Spleen (tissue), 11 donors: ENCODE measurements at regions not wholly inside any gene's neighbourhood (a gene's known extent, or its start where the extent isn't known, plus 50 kb on each side); places are given as distances from the start of the nearest gene placed in this dataset.
A peak's percentile ranks its signal among the peaks of the same experiment; 100 is the strongest.

ENCODE experiments used
- DNase-seq: peaks from one replicate; pipeline ENCODE4 v3.0.0-alpha.2; 2020
- H3K27ac ChIP-seq, 8 donors: fragments of 200-600 bp; sonication (generic) in 7 of 8; 1 replicate in 4 of 8; 2 replicates in 4 of 8; pipeline versions ENCODE4 v1.5.0 to v1.8.0; 2016 to 2021; ENCODE audit warnings: inconsistent platforms in 4 of 8, mild to moderate bottlenecking in 4 of 8, moderate library complexity in 1 of 8
- H3K27me3 ChIP-seq, 7 donors: fragments of 200-600 bp; sonication (generic) in 6 of 7; replicated peaks in 1 of 7; 1 replicate in 4 of 7; 2 replicates in 3 of 7; pipeline versions ENCODE4 v1.5.0 to v1.8.0; 2016 to 2021; ENCODE audit warnings: inconsistent platforms in 3 of 7, mild to moderate bottlenecking in 1 of 7
- H3K36me3 ChIP-seq, 6 donors: fragments of 200-600 bp; sonication (generic) in 5 of 6; 1 replicate in 4 of 6; 2 replicates in 2 of 6; pipeline versions ENCODE4 v1.5.0 to v1.8.0; 2016 to 2021; ENCODE audit warnings: inconsistent platforms in 2 of 6
- H3K4me1 ChIP-seq, 6 donors: fragments of 200-600 bp; sonication (generic) in 5 of 6; 1 replicate in 3 of 6; 2 replicates in 3 of 6; pipeline versions ENCODE4 v1.5.0 to v1.8.0; 2016 to 2021; ENCODE audit warnings: inconsistent platforms in 3 of 6
- H3K4me3 ChIP-seq, 8 donors: fragments of 200-600 bp; sonication (generic) in 7 of 8; 1 replicate in 4 of 8; 2 replicates in 4 of 8; pipeline versions ENCODE4 v1.5.0 to v1.8.0; 2016 to 2021; ENCODE audit warnings: inconsistent platforms in 4 of 8, mild to moderate bottlenecking in 4 of 8, moderate library complexity in 2 of 8
- H3K9me3 ChIP-seq, 8 donors: fragments of 200-600 bp; sonication (generic) in 7 of 8; 1 replicate in 4 of 8; 2 replicates in 4 of 8; pipeline versions ENCODE4 v1.5.0 to v1.8.0; 2016 to 2021; ENCODE audit warnings: inconsistent platforms in 4 of 8
- POLR2A ChIP-seq, 3 donors: fragments of 450-650 bp; IDR thresholded peaks; one replicate each; pipeline ENCODE4 v1.5.1; 2017; ENCODE audit warnings: antibody characterized with exemption in 3 of 3, mild to moderate bottlenecking in 1 of 3
- POLR2AphosphoS5 ChIP-seq, 3 donors: sonication (generic); formaldehyde crosslinking; IDR thresholded peaks; one replicate each; pipeline ENCODE4 v1.5.1; 2017; ENCODE audit warnings: antibody characterized with exemption in 3 of 3
- WGBS, 5 donors: extraction: QIAGEN DNeasy Blood & Tissue Kit in 3 of 5; methylation state at CpG; one replicate each; pipeline versions ENCODE4 v1.1.5 to v1.1.7; 2013 to 2018; 5-methylcytosine and 5-hydroxymethylcytosine counted together
- intact Hi-C: fragments of 100-400 bp; cut with DNase I; formaldehyde crosslinking; loops from one replicate; pipeline ENCODE4 v1.15.0; 2023; ENCODE audit warnings: low total_unique reads
- TF ChIP-seq, protein P1 (sequence below), 11 experiments: fragments of 200-600 bp in 7 of 11; fragments of 450-650 bp in 4 of 11; sonication (generic) in 4 of 11; IDR thresholded peaks in 8 of 11; conservative IDR thresholded peaks in 3 of 11; 1 replicate in 7 of 11; 2 replicates in 4 of 11; pipeline versions ENCODE4 v1.4.0 to v1.8.0; 2016 to 2021; ENCODE audit warnings: antibody characterized with exemption in 11 of 11, inconsistent platforms in 4 of 11, mild to moderate bottlenecking in 1 of 11
- donor health status: healthy with polysubstance abuse.
- donor health status: DM: no; HTN: no; CAD: no; lungs with moderate emphysema.
- donor health status: DM: no; HTN: no; CAD: no.
- donor health status: Bipolar disorder and iron deficiency.
- donor health status: healthy.
- donor health status: DM: no; HTN: no; CAD: no.
- donor health status: DM: yes; HTN: yes; CAD: no.

DNA sequence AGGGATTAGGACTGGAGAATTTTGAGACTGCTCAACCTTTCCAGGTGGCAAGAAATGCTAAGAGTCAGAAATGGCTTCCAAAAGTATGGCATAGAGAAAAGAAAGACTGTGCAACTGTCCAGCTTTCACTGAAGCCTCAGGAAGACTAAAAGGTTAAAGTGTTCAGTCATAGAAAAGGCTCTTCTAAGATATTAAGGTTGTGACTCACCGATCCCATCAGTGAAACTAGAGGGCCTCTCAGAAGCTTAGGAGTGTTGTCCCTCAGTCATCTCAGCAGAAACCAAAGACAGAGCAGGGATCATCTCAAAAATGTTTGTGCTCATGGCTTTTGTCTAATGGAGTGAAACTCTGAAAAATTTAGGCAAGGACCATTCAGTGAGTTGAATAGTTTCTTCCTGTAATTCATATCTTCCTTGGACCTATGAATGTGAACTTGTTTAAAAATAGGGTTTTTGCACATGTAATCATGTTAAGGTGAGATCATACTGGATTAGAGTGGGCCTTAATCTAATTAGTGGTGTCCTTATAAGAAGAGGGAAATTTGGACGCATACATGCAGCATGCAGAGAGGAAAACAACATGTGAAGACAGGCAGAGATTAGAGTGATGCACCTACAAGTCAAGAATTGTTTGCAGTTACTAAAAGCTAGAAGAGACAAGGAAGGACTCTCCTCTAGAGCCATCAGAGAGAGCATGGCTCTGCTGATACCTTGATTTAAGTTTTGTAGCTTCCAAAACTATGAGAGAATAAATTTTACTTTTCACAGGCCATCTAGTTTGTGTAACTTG lies 71.3 kb downstream of the RPE65 start:
- intact Hi-C loops = no loop called here
- Histone ChIP-seq H3K27me3 (no peaks in the 10 kb centered on the region), H3K27ac (peak overlapping the region in 2 of 8 donors; percentile 41 to 45), H3K4me1 (peaks cover 0 to 4% (median 0%) of the 10 kb centered on the region in 6 donors), H3K36me3 (no peaks in the 10 kb centered on the region), H3K9me3 (no peaks in the 10 kb centered on the region), H3K4me3 (no peak overlapping the region)
- no peak for DNase-seq
- TF ChIP-seq POLR2A (IDR thresholded peaks at IDR 0.05) (no peak), POLR2AphosphoS5 (IDR thresholded peaks at IDR 0.05) (no peak)
- TF ChIP-seq, protein P1, sequence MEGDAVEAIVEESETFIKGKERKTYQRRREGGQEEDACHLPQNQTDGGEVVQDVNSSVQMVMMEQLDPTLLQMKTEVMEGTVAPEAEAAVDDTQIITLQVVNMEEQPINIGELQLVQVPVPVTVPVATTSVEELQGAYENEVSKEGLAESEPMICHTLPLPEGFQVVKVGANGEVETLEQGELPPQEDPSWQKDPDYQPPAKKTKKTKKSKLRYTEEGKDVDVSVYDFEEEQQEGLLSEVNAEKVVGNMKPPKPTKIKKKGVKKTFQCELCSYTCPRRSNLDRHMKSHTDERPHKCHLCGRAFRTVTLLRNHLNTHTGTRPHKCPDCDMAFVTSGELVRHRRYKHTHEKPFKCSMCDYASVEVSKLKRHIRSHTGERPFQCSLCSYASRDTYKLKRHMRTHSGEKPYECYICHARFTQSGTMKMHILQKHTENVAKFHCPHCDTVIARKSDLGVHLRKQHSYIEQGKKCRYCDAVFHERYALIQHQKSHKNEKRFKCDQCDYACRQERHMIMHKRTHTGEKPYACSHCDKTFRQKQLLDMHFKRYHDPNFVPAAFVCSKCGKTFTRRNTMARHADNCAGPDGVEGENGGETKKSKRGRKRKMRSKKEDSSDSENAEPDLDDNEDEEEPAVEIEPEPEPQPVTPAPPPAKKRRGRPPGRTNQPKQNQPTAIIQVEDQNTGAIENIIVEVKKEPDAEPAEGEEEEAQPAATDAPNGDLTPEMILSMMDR (IDR thresholded peaks at IDR 0.05 in 8 of 11, conservative IDR thresholded peaks at IDR 0.05 in 3 of 11) = no peak
- WGBS, 5 donors = 80 to 94% (median 86%) methylated on average over 2 of the region's 2 CpGs

DNA sequence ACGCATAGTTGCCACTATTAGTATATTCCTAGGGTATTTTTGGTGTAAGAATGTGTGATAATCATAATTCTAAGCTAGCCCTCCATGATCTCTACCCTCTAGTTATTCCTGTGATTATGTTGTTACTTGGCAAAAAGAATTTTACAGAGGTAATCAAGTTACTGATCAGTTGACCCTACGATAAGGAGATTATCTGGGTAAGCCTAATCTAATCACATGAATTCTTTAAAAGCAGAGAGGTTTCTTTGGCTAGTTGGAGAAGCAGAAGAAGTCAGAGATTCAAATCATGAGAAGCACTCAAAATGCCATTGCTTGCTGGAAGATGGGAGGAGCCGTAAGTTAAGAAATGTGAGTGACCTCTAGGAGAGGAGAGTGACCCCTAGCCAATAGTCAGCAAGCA lies 72.7 kb downstream of the RPE65 start:
- no peaks in the 10 kb centered on the region for H3K9me3 ChIP-seq
- TF ChIP-seq, protein P1 (IDR thresholded peaks at IDR 0.05 in 8 of 11, conservative IDR thresholded peaks at IDR 0.05 in 3 of 11) = no peak
- TF ChIP-seq POLR2A (IDR thresholded peaks at IDR 0.05) = no peak
- no peak for TF ChIP-seq POLR2AphosphoS5 (IDR thresholded peaks at IDR 0.05)
- intact Hi-C loops = no loop called here
- no peaks in the 10 kb centered on the region for H3K36me3 ChIP-seq
- H3K27ac ChIP-seq = peak overlapping the region in 4 of 8 donors; percentile 26 to 45 (median 43)
- no peak for DNase-seq
- H3K27me3 ChIP-seq = no peaks in the 10 kb centered on the region
- H3K4me3 ChIP-seq = no peak overlapping the region
- WGBS, 5 donors = 80 to 92% (median 85%) methylated on average over 3 of the region's 3 CpGs
- peaks cover 0 to 4% (median 0%) of the 10 kb centered on the region in 6 donors for H3K4me1 ChIP-seq

DNA sequence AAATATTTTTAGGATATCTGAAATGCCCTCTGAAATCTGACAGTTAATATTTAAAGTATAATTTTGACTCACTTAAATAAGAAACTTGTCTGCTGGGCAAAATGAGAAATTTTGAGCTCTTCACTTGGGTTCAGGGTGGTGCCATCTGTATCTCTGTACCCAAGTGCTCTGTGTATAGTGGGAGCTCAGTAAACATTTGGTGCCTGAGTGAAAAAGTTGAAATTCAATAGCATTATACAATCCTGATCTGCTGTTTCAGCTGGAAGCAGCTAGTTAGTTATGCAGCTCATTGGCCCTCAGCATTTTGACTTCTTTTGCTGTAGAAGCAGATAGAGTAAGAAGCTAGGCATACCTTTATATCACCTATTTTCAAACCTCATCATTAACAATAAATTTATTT lies 73.3 kb downstream of the RPE65 start:
- no peaks in the 10 kb centered on the region for H3K27me3 ChIP-seq
- H3K36me3 ChIP-seq = no peaks in the 10 kb centered on the region
- no peaks in the 10 kb centered on the region for H3K9me3 ChIP-seq
- intact Hi-C loops = no loop called here
- no peak overlapping the region for H3K4me3 ChIP-seq
- H3K27ac ChIP-seq = peak overlapping the region in 3 of 8 donors; percentile 6 to 45 (median 41)
- DNase-seq = no peak
- TF ChIP-seq POLR2A (IDR thresholded peaks at IDR 0.05) = no peak
- TF ChIP-seq, protein P1 (IDR thresholded peaks at IDR 0.05 in 8 of 11, conservative IDR thresholded peaks at IDR 0.05 in 3 of 11) = no peak
- TF ChIP-seq POLR2AphosphoS5 (IDR thresholded peaks at IDR 0.05) = no peak
- H3K4me1 ChIP-seq = peaks cover 0 to 4% (median 0%) of the 10 kb centered on the region in 6 donors

DNA sequence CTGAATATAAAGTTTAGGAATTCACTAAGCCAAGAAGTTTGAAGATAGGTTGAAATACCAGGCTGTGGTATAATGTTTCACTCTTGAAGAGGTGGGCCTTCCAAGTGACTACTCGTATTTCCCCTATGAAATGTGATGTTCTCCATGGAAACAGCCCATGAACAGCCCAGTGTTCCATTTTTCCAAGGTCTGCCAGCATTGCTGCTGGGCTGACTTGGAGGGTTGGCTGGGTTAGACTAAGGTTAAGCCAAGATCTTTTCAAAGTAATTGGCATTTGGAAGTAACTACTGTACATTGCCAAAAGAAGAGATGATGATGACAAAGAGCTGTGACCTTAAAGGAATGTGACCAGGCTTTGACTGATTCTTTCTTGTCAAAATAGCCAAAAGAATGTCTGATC lies 73.8 kb downstream of the RPE65 start:
- H3K4me3 ChIP-seq = no peak overlapping the region
- peaks cover 0 to 4% (median 0%) of the 10 kb centered on the region in 6 donors for H3K4me1 ChIP-seq
- H3K9me3 ChIP-seq = no peaks in the 10 kb centered on the region
- H3K36me3 ChIP-seq = no peaks in the 10 kb centered on the region
- no peaks in the 10 kb centered on the region for H3K27me3 ChIP-seq
- 55 to 72% (median 71%) methylated on average over 1 of the region's 1 CpG for WGBS, 5 donors
- H3K27ac ChIP-seq = peak overlapping the region in 2 of 8 donors; percentile 28 to 35
- intact Hi-C loops = no loop called here
- TF ChIP-seq POLR2AphosphoS5 (IDR thresholded peaks at IDR 0.05) = peak in 1 of 3 donors; percentile 18
- TF ChIP-seq, protein P1 (IDR thresholded peaks at IDR 0.05 in 8 of 11, conservative IDR thresholded peaks at IDR 0.05 in 3 of 11) = no peak
- DNase-seq = no peak
